ENCODE measurements at regions not wholly inside any gene's neighbourhood (a gene's known extent, or its start where the extent isn't known, plus 50 kb on each side); places are given as distances from the start of the nearest gene placed in this dataset.
"Not testable (repeated sequence)": the region's sequence is repeated elsewhere in the genome, so short reads cannot be mapped to it uniquely, and the experiment has no call there.

DNA sequence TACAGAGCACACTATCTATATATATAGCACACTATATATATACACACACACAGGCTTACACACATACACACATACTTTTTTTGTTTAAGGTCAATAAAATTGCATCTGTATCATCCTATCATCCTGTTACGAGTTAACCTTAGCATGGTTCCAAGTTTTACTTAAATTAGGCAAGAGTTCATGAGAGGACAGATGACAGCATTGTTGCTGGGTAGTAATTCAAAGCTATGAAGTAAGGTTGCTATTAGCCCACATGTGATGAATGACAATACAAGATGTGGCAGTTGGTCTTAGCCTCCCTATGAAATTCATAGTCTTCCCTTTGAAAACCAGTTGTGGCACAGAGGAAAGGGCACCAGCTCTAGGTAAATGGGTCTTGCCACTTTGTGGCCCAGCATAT, 438.1 kb downstream of the ACTL7B start:
- FAIRE-seq, result no peak
- no peak for DNase-seq (ENCODE audit: low spot score)

- FAIRE-seq (no peak), DNase-seq (ENCODE audit: low spot score) (no peak)
Measured at GRCh38 chr9:108417312-108417711, 438.5 kb downstream of the ACTL7B start.

DNA sequence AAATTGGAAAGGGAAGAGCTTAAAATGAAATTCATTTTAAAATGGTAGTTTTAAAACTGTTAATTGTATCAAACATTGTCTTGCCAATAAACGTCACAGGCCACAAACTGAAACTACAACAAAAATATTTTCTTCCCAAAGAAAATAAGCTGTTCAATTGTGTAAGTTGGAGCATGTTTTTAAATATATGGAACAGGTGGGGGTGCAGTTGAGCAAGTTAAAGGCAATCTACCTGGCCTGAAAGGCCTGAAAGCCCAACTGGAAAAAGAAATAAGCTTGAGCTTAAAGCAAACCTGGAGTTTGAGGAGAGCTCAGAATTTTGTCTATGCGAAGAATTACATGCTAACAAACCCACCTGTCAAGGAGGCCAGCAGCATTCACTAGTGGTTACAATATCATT, 439.5 kb downstream of the ACTL7B start:
- FAIRE-seq (no peak), DNase-seq (ENCODE audit: low spot score) (no peak)

- DNase-seq (ENCODE audit: low spot score) (no peak), FAIRE-seq (no peak)
Measured at GRCh38 chr9:108413809-108414208, 442.0 kb downstream of the ACTL7B start.

DNA sequence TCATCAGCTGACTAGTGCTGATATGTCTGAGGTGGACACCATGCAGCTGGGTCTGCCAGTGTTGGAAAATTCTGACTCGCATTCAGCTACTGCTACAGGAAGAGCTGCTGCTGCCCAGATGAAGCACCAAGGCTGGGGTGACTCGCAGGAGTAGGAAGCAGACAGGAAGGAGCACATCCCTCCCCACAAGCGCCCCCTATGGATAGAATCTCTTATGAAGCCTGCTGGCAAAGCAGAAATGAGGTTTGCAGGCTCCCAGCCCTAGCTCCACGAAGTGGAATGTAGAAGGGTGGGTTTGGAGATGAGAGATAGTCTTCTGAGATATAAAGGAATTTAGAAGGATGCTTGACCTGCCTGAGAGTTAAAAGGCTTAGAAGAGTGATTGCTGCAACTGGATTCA, 443.0 kb downstream of the ACTL7B start:
- FAIRE-seq (no peak), DNase-seq (ENCODE audit: low spot score) (peak; percentile 11)

GRCh38 chr9:108411632-108412031, 444.2 kb downstream of the ACTL7B start:
- FAIRE-seq (no peak), DNase-seq (ENCODE audit: low spot score) (no peak)

- no peak for FAIRE-seq
- no peak for DNase-seq (ENCODE audit: low spot score)
Measured at GRCh38 chr9:108410161-108410560, 445.6 kb downstream of the ACTL7B start.

DNA sequence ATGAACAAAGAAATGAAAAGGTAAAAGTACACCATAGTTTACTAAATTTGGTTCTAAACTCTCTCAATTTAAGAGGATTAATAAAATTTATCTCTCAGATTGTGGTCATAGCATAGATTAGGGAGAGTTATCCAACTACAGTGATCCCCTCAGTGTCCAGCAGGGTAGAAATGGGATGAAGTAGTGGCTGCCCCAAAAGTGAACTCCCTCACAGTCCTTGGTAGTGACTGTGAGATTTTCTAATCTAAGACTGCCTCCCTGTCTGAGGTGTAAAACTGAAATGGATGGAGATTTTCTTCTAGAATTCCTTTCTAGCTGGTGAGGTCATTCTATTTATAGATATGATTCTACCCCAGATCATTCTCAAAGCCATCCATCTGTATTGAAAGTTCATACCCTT, 455.5 kb downstream of the ACTL7B start:
- FAIRE-seq, result no peak
- DNase-seq (ENCODE audit: low spot score), result no peak

- FAIRE-seq (no peak), DNase-seq (ENCODE audit: low spot score) (no peak)
Measured at GRCh38 chr9:108399851-108400250, 455.9 kb downstream of the ACTL7B start.

- DNase-seq (ENCODE audit: low spot score), result no peak
- FAIRE-seq, result no peak
Measured at GRCh38 chr9:108397286-108397685, 458.5 kb downstream of the ACTL7B start.

GRCh38 chr9:108396611-108397010, 459.2 kb downstream of the ACTL7B start:
- no peak for DNase-seq (ENCODE audit: low spot score)
- FAIRE-seq, result no peak

GRCh38 chr9:108396193-108396592, 459.6 kb downstream of the ACTL7B start:
- DNase-seq (ENCODE audit: low spot score) (no peak), FAIRE-seq (no peak)

- FAIRE-seq, result no peak
- DNase-seq (ENCODE audit: low spot score), result no peak
Measured at GRCh38 chr9:108395421-108395820, 460.4 kb downstream of the ACTL7B start.

GRCh38 chr9:108394726-108395125, 461.1 kb downstream of the ACTL7B start:
- FAIRE-seq (no peak), DNase-seq (ENCODE audit: low spot score) (no peak)

DNA sequence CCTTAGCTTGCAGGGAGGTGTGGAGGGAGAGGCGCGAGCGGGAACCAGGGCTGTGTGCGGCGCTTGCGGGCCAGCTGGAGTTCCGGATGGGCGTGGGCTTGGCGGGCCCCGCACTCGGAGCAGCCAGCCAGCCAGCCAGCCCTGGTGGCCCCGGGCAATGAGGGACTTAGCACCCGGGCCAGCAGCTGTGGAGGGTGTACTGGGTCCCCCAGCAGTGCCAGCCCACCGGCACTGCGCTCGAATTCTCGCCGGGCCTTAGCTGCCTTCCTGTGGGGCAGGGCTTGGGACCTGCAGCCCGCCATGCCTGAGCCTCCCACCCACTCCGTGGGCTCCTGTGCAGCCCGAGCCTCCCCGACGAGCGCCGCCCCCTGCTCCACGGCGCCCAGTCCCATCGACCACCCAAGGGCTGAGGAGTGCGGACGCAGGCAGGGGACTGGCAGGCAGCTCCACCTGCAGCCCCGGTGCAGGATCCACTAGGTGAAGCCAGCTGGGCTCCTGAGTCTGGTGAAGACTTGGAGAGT, 462.2 kb downstream of the ACTL7B start:
- not testable (repeated sequence) for FAIRE-seq; DNase-seq (ENCODE audit: low spot score)

- FAIRE-seq (no peak), DNase-seq (ENCODE audit: low spot score) (no peak)
Measured at GRCh38 chr9:108392877-108393276, 462.9 kb downstream of the ACTL7B start.

GRCh38 chr9:108389056-108389455, 466.7 kb downstream of the ACTL7B start:
- FAIRE-seq (no peak), DNase-seq (ENCODE audit: low spot score) (no peak)

DNA sequence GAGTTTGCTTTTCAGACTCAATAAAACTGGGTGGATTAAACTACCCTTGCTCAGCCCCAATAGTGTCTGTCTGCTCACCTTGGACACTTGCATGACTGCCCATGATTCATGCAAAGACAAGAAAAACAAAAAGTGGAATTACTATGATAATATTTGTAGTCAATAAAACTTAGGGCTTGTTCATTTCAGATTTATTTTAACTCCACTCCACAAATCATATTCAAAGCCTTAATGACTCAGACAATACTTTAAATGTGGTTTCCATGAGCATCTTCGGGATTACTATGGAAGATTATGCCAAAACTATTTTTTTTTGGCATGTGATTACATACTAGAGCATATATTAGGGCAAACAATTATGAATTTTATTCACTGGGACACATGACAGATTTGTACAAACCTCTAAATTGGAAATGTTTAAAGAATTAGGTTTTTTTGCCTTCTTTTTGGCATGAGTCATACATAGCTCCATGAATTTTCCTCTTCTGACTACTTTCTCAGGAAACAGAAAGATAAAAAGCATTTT, 468.9 kb downstream of the ACTL7B start:
- DNase-seq (ENCODE audit: low spot score) (peak; percentile 6), FAIRE-seq (no peak)

DNA sequence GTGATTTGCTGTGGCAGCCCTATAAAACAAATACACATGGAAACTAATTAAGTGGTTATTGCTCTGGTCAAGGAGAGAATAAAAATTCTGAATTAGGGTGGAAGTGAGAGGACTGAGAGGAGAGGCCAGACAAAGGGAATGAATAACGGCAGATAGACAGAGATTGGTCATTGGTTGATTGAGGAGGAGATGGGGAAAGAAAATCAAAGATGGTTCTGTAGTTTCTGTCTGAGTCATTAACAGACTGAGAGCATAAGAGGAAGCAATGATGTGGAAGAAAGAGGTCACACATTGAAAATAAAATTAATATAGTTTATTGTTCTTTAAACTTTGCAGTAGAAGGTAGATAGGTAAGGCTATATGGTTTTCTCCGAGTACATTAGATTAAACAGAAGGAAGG, 469.8 kb downstream of the ACTL7B start:
- FAIRE-seq (no peak), DNase-seq (ENCODE audit: low spot score) (no peak)

- no peak for FAIRE-seq
- no peak for DNase-seq (ENCODE audit: low spot score)
Measured at GRCh38 chr9:108383796-108384195, 472.0 kb downstream of the ACTL7B start.

DNA sequence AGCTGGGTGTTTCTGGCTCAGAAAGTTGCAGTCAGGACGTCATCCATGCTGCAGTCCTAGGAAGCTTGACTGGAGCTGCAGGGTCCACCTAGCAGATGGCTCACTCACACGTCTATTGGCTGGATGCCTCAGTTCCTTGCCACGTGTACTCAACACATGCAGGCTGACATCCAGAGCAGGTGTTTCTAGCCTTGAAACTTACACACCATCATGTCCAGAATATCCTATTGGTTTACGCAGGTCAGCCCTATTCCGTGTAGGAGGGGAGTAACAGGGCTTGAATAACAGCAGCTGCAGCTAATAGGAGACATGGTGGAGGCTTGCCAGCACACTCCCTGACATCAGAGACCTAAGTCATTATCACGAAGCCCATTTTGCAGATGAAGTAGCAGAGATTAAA, 473.5 kb downstream of the ACTL7B start:
- DNase-seq (ENCODE audit: low spot score), result no peak
- FAIRE-seq, result no peak

GRCh38 chr9:108377881-108378280, 477.9 kb downstream of the ACTL7B start:
- DNase-seq (ENCODE audit: low spot score) (no peak), FAIRE-seq (no peak)

DNA sequence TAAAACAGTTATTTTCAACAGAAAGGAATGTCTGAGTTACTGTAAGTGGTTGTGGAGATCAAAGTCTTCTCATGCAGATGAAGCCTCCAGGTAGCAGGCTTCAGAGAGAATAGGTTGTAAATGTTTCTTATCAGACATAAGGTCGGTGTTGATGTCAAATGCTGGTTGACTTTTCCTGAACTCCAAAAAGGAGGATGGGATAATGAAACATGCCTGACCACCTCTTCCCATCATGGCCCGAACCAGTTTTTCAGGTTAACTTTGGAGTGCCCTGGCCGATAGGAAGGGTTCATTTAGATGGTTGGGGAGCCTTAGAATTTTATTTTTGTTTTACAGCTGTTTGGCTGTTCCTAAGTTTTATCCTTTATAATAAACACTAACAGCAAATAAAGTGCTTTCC, 478.4 kb downstream of the ACTL7B start:
- DNase-seq (ENCODE audit: low spot score), result no peak
- no peak for FAIRE-seq

DNA sequence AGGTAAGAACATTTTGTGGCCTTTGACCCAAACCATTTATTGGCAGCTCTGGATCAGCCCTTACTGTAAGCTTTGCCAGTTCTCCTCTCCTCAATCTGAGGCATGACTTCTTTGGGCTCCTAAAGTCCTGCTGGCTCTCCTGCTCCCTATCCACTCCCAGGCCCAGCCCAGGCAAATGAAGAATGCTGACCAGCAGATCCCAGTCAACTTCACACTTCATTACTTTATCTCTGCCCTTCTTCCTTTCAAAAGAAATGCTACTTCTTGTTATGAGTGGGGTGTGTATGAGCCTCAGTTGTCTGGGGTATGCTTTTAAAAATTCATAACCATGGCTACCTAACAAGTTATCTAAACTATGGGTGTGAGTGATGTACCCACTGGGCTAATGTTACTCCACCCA, 479.6 kb downstream of the ACTL7B start:
- DNase-seq (ENCODE audit: low spot score), result no peak
- no peak for FAIRE-seq

All from urothelium cell line (cell line).